ENCODE measurements at regions not wholly inside any gene's neighbourhood (a gene's known extent, or its start where the extent isn't known, plus 50 kb on each side); places are given as distances from the start of the nearest gene placed in this dataset.

DNA sequence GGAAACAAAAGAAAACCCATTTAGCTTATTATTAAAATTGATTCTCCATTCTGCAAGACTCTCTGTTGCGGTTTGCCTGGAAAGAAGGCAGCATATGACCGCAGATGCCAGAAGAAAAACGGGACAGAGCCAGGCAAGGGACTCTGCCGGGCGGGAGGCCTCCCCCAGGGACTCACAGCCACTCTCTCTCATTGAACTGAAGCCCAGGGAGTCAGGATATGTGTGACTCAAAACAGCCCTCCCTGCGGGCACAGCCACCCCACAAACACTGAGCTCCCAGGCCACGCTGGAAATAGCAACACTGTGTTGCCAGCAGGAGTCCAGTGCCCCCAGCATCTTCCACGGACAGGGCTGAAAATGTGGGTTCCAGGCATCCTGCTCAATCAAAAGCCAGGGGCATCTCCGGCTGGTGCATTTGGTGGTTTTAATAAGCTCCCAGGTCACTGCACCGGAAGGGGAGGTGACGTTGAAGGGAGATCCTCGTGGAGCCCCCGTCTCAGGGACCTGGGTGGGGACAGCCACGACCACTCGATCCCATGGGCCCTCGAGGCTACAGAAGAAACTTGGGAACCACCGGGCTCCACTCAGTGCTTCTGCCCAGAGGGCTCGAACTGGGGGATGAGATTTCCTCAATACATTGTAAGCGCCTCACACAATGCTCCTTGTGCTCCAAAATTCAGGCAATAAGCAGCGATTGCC is 624.5 kb downstream of the TBC1D22A start:
- Mint-ChIP-seq H3K4me1 (no peaks in the 10 kb centered on the region), H3K9me3 (peaks cover 12% of the 10 kb centered on the region), H3K4me3 (no peak overlapping the region), H3K27me3 (ENCODE audit: low read depth) (peaks cover 10% of the 10 kb centered on the region), H3K27ac (ENCODE audit: unreplicated experiment) (no peak overlapping the region), H3K36me3 (ENCODE audit: low read depth) (peaks cover 3% of the 10 kb centered on the region)
- no peak for DNase-seq (ENCODE audit: low read depth, low spot score)
- TF ChIP-seq, protein P1, sequence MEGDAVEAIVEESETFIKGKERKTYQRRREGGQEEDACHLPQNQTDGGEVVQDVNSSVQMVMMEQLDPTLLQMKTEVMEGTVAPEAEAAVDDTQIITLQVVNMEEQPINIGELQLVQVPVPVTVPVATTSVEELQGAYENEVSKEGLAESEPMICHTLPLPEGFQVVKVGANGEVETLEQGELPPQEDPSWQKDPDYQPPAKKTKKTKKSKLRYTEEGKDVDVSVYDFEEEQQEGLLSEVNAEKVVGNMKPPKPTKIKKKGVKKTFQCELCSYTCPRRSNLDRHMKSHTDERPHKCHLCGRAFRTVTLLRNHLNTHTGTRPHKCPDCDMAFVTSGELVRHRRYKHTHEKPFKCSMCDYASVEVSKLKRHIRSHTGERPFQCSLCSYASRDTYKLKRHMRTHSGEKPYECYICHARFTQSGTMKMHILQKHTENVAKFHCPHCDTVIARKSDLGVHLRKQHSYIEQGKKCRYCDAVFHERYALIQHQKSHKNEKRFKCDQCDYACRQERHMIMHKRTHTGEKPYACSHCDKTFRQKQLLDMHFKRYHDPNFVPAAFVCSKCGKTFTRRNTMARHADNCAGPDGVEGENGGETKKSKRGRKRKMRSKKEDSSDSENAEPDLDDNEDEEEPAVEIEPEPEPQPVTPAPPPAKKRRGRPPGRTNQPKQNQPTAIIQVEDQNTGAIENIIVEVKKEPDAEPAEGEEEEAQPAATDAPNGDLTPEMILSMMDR (conservative IDR thresholded peaks at IDR 0.05), result no peak

DNA sequence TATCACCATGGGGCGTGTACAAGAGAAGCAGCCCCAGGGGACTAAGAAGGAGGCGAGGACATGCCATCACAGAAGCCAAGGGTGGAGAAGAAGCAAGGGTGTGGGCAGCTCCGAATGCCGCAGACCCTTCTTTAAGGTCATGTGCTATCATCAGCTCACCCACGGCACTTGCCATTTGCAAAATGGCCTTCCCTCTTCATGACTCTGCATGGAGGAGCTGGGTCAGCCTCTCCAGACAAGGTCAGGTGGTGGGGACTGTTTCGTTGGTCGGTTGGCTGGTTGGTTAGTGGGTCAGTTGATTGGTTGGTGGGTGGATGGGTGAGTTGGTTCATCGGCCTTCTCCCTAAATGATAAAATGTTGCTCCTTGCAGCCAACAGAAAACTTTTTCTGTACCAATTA is 622.5 kb downstream of the TBC1D22A start:
- peaks cover 14% of the 10 kb centered on the region for H3K9me3 Mint-ChIP-seq
- H3K36me3 Mint-ChIP-seq (ENCODE audit: low read depth), result peaks cover 3% of the 10 kb centered on the region
- no peak overlapping the region for H3K27ac Mint-ChIP-seq (ENCODE audit: unreplicated experiment)
- TF ChIP-seq, protein P1 (conservative IDR thresholded peaks at IDR 0.05), result no peak
- H3K27me3 Mint-ChIP-seq (ENCODE audit: low read depth), result peaks cover 12% of the 10 kb centered on the region
- no peak for DNase-seq (ENCODE audit: low read depth, low spot score)
- no peak overlapping the region for H3K4me3 Mint-ChIP-seq
- H3K4me1 Mint-ChIP-seq, result no peaks in the 10 kb centered on the region

DNA sequence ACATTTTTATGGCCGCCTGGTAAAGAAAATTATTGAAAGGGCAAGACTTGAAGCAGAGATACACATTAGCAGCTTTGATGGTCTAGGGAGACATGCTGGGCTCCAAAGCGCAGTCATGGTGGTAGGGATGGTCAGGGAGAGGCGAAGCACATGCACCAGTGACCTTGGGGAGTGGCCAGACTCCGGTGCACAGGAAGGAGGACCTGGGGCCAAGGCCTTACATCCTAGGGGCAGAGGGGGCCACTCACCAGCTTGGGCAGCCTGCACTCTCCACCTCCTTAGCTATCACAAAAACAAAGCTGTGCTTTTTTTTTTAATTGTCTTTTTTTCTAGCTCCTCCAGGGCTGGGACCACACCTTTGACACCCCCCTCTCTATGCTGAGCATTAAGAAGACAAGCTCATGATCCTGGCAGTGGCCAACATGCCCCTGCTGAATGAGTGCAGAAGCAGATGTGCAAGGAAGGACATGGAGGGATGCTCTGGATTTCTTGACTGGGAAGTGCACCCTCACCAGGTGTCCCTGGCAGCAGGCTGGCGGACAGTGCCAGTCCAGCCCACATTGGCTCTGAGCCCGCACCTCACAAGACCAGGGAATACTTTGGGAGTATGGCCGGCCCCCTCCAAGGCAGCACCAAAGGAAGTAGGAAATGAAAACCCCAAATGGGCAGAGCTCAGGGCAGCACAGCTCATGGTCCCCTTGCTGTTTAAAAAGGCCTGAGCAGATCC is 619.9 kb downstream of the TBC1D22A start:
- Mint-ChIP-seq H3K36me3 (ENCODE audit: low read depth) (peaks cover 8% of the 10 kb centered on the region), H3K4me1 (no peaks in the 10 kb centered on the region), H3K9me3 (peaks cover 19% of the 10 kb centered on the region), H3K4me3 (no peak overlapping the region), H3K27ac (ENCODE audit: unreplicated experiment) (no peak overlapping the region), H3K27me3 (ENCODE audit: low read depth) (peaks cover 12% of the 10 kb centered on the region)
- DNase-seq (ENCODE audit: low read depth, low spot score), result no peak
- TF ChIP-seq, protein P1 (conservative IDR thresholded peaks at IDR 0.05), result no peak

DNA sequence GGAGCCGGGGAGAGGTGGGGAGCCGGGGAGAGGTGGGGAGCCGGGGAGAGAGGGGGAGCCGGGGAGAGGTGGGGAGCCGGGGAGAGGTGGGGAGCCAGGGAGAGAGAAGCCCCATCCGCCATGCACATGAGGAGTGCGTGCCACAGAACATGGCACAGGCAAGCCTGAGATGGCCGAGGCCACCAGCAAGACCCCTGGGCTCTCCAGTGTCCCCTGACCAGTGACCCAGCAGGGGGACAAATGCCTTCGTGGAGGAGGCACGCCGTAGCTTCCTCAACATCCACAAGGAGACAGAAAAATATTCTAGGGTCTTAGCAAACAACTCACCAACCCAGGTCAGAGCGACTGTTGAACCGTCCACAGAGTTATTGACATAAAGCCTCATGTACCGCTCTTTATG is 618.8 kb downstream of the TBC1D22A start:
- peaks cover 8% of the 10 kb centered on the region for H3K36me3 Mint-ChIP-seq (ENCODE audit: low read depth)
- TF ChIP-seq, protein P1 (conservative IDR thresholded peaks at IDR 0.05), result no peak
- no peak overlapping the region for H3K27ac Mint-ChIP-seq (ENCODE audit: unreplicated experiment)
- no peak for DNase-seq (ENCODE audit: low read depth, low spot score)
- peaks cover 19% of the 10 kb centered on the region for H3K9me3 Mint-ChIP-seq
- no peaks in the 10 kb centered on the region for H3K4me1 Mint-ChIP-seq
- H3K4me3 Mint-ChIP-seq, result no peak overlapping the region
- H3K27me3 Mint-ChIP-seq (ENCODE audit: low read depth), result peaks cover 12% of the 10 kb centered on the region

DNA sequence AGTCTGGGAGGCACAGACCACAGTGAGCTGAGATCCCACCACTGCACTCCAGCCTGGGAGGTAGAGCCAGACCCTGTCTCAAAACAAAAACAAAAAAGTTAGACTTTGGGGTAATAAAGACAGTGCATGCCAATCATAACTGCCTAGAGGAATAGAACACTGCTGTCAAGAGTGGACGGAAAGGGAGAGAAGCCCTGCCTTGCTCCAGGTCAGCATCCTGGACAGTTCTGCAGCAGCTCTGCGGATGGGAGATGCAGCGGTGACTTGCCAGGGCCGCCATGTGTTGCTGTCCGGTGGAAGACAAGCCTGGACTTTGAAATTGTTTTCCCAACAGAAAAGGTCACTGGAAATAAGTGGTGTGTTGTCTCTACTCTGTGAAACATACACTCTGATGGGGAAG is 618.2 kb downstream of the TBC1D22A start:
- no peak overlapping the region for H3K4me3 Mint-ChIP-seq
- H3K27ac Mint-ChIP-seq (ENCODE audit: unreplicated experiment), result no peak overlapping the region
- DNase-seq (ENCODE audit: low read depth, low spot score), result no peak
- TF ChIP-seq, protein P1 (conservative IDR thresholded peaks at IDR 0.05), result no peak
- H3K9me3 Mint-ChIP-seq, result peaks cover 15% of the 10 kb centered on the region
- H3K27me3 Mint-ChIP-seq (ENCODE audit: low read depth), result peaks cover 10% of the 10 kb centered on the region
- peaks cover 5% of the 10 kb centered on the region for H3K36me3 Mint-ChIP-seq (ENCODE audit: low read depth)
- H3K4me1 Mint-ChIP-seq, result no peaks in the 10 kb centered on the region

Measured in neural crest cell (in vitro differentiated cells).